Brain microvascular endothelial cell (primary cell): ENCODE measurements at regions not wholly inside any gene's neighbourhood (a gene's known extent, or its start where the extent isn't known, plus 50 kb on each side); places are given as distances from the start of the nearest gene placed in this dataset.
A peak's percentile ranks its signal among the peaks of the same experiment; 100 is the strongest.

Experiments used
- DNase-seq: peaks from one replicate; pipeline ENCODE4 v3.0.0-alpha.2; 2020
- H3K27ac ChIP-seq: fragments of 250-450 bp; sonication (Bioruptor Pico); 2 replicates; pipeline ENCODE4 v1.5.1; 2020; ENCODE audit warnings: mild to moderate bottlenecking, moderate library complexity
- H3K27me3 ChIP-seq: fragments of 250-450 bp; sonication (Bioruptor Pico); replicated peaks from 2 replicates; pipeline ENCODE4 v1.5.1; 2020; ENCODE audit warnings: mild to moderate bottlenecking
- H3K36me3 ChIP-seq: fragments of 250-450 bp; sonication (Bioruptor Pico); replicated peaks from 2 replicates; pipeline ENCODE4 v1.5.1; 2020; ENCODE audit warnings: mild to moderate bottlenecking
- H3K4me3 ChIP-seq: 2 replicates; pipeline ENCODE4 v1.5.1; 2011; ENCODE audit warnings: low read depth, mild to moderate bottlenecking, control low read depth, low read length, moderate library complexity
- CTCF ChIP-seq: IDR thresholded peaks from 2 replicates; pipeline ENCODE4 v1.5.1; 2011; ENCODE audit warnings: low read depth, mild to moderate bottlenecking, moderate library complexity, low read length, control low read depth, inconsistent platforms; ENCODE audit errors: missing control alignments
- in situ Hi-C: cut with HindIII; loops from 2 replicates; pipeline ENCODE4 v1.10.0; 2017; ENCODE audit warnings: low sequenced_read_pairs, low pct_ligation_motif_present

GRCh38 chr4:132387060-132387459 lies 762.0 kb upstream of the PCDH10 start:
- Histone ChIP-seq H3K27me3 (no peaks in the 10 kb centered on the region), H3K36me3 (no peaks in the 10 kb centered on the region), H3K27ac (no peak overlapping the region), H3K4me3 (no peak overlapping the region)
- DNase-seq, result no peak
- TF ChIP-seq CTCF, result no peak
- in situ Hi-C loops, result no loop called here

GRCh38 chr4:132395561-132395960 lies 753.5 kb upstream of the PCDH10 start:
- in situ Hi-C loops, result no loop called here
- Histone ChIP-seq H3K4me3 (no peak overlapping the region), H3K27ac (no peak overlapping the region), H3K36me3 (no peaks in the 10 kb centered on the region), H3K27me3 (no peaks in the 10 kb centered on the region)
- no peak for TF ChIP-seq CTCF
- no peak for DNase-seq

GRCh38 chr4:132396636-132397035 lies 752.5 kb upstream of the PCDH10 start:
- Histone ChIP-seq H3K36me3 (no peaks in the 10 kb centered on the region), H3K4me3 (no peak overlapping the region), H3K27me3 (no peaks in the 10 kb centered on the region), H3K27ac (no peak overlapping the region)
- TF ChIP-seq CTCF, result no peak
- DNase-seq, result peak; percentile 1
- in situ Hi-C loops, result no loop called here

GRCh38 chr4:132417220-132417619 lies 731.9 kb upstream of the PCDH10 start:
- TF ChIP-seq CTCF, result no peak
- Histone ChIP-seq H3K27me3 (no peaks in the 10 kb centered on the region), H3K36me3 (no peaks in the 10 kb centered on the region), H3K27ac (no peak overlapping the region), H3K4me3 (no peak overlapping the region)
- DNase-seq, result no peak
- in situ Hi-C loops, result no loop called here

- no peak for TF ChIP-seq CTCF
- Histone ChIP-seq H3K27ac (no peak overlapping the region), H3K27me3 (no peaks in the 10 kb centered on the region), H3K4me3 (no peak overlapping the region), H3K36me3 (no peaks in the 10 kb centered on the region)
- DNase-seq, result no peak
- in situ Hi-C loops, result no loop called here
These were observed 722.0 kb upstream of the PCDH10 start for GRCh38 chr4:132427125-132427524.

GRCh38 chr4:132437117-132437516 lies 712.0 kb upstream of the PCDH10 start:
- Histone ChIP-seq H3K36me3 (no peaks in the 10 kb centered on the region), H3K27ac (no peak overlapping the region), H3K27me3 (no peaks in the 10 kb centered on the region), H3K4me3 (no peak overlapping the region)
- no peak for DNase-seq
- in situ Hi-C loops, result no loop called here
- TF ChIP-seq CTCF, result no peak
